Stomach (tissue), 4 donors: ENCODE measurements at regions not wholly inside any gene's neighbourhood (a gene's known extent, or its start where the extent isn't known, plus 50 kb on each side); places are given as distances from the start of the nearest gene placed in this dataset.

Experiments
- EP300 ChIP-seq: sonication (generic); formaldehyde crosslinking; IDR thresholded peaks from one replicate; pipeline ENCODE4 v1.6.1; 2017; ENCODE audit warnings: antibody characterized with exemption
- POLR2A ChIP-seq, 4 donors: fragments of 450-650 bp; IDR thresholded peaks; one replicate each; pipeline ENCODE4 v1.6.1; 2016; ENCODE audit warnings: antibody characterized with exemption in 4 of 4, control low read depth in 2 of 4, mild to moderate bottlenecking in 1 of 4, moderate library complexity in 1 of 4
- TF ChIP-seq, protein P1 (sequence below), 7 experiments: fragments of 450-650 bp in 4 of 7; fragments of 200-600 bp in 3 of 7; sonication (generic) in 3 of 7; IDR thresholded peaks; one replicate each; pipeline ENCODE4 v1.5.1; 2016 to 2019; ENCODE audit warnings: antibody characterized with exemption in 7 of 7, control low read depth in 2 of 7, mild to moderate bottlenecking in 1 of 7

- TF ChIP-seq, protein P1, sequence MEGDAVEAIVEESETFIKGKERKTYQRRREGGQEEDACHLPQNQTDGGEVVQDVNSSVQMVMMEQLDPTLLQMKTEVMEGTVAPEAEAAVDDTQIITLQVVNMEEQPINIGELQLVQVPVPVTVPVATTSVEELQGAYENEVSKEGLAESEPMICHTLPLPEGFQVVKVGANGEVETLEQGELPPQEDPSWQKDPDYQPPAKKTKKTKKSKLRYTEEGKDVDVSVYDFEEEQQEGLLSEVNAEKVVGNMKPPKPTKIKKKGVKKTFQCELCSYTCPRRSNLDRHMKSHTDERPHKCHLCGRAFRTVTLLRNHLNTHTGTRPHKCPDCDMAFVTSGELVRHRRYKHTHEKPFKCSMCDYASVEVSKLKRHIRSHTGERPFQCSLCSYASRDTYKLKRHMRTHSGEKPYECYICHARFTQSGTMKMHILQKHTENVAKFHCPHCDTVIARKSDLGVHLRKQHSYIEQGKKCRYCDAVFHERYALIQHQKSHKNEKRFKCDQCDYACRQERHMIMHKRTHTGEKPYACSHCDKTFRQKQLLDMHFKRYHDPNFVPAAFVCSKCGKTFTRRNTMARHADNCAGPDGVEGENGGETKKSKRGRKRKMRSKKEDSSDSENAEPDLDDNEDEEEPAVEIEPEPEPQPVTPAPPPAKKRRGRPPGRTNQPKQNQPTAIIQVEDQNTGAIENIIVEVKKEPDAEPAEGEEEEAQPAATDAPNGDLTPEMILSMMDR (IDR thresholded peaks at IDR 0.05): no peak
- no peak for TF ChIP-seq POLR2A (IDR thresholded peaks at IDR 0.05)
- TF ChIP-seq EP300: no peak
Measured at GRCh38 chr3:170759511-170760173, 110.4 kb downstream of the RPL22L1 start.
